ENCODE measurements at regions not wholly inside any gene's neighbourhood (a gene's known extent, or its start where the extent isn't known, plus 50 kb on each side); places are given as distances from the start of the nearest gene placed in this dataset.
A peak's percentile ranks its signal among the peaks of the same experiment; 100 is the strongest.

DNA sequence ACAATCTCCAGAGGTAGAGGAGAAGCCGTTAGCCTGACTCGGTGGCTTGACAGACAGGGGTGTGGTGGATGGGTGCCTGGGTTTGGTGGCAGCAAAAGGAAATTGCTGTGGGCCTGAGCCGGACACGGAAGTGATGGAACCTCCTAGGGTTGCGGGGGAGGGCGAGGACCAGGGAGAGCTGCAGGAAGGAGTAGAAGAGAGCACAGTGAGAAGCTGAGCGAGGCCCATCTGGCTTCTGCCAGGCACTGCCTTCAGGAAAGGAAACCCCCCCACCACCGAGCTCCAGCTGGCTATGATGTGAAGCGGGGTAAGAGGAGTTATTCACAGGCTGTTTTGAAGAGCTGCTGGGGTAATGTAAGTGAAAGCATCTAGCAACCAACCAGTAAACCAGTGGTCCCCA, 134.6 kb downstream of the TSN start:
- Mint-ChIP-seq H3K4me1 (peaks cover 2% of the 10 kb centered on the region), H3K9me3 (no peaks in the 10 kb centered on the region), H3K27me3 (ENCODE audit: low read depth) (peaks cover 17% of the 10 kb centered on the region), H3K27ac (no peak overlapping the region), H3K4me3 (no peak overlapping the region), H3K36me3 (ENCODE audit: low read depth) (no peaks in the 10 kb centered on the region)
- TF ChIP-seq, protein P1, sequence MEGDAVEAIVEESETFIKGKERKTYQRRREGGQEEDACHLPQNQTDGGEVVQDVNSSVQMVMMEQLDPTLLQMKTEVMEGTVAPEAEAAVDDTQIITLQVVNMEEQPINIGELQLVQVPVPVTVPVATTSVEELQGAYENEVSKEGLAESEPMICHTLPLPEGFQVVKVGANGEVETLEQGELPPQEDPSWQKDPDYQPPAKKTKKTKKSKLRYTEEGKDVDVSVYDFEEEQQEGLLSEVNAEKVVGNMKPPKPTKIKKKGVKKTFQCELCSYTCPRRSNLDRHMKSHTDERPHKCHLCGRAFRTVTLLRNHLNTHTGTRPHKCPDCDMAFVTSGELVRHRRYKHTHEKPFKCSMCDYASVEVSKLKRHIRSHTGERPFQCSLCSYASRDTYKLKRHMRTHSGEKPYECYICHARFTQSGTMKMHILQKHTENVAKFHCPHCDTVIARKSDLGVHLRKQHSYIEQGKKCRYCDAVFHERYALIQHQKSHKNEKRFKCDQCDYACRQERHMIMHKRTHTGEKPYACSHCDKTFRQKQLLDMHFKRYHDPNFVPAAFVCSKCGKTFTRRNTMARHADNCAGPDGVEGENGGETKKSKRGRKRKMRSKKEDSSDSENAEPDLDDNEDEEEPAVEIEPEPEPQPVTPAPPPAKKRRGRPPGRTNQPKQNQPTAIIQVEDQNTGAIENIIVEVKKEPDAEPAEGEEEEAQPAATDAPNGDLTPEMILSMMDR (IDR thresholded peaks at IDR 0.05; ENCODE audit: unreplicated experiment in 3 of 3) = no peak

DNA sequence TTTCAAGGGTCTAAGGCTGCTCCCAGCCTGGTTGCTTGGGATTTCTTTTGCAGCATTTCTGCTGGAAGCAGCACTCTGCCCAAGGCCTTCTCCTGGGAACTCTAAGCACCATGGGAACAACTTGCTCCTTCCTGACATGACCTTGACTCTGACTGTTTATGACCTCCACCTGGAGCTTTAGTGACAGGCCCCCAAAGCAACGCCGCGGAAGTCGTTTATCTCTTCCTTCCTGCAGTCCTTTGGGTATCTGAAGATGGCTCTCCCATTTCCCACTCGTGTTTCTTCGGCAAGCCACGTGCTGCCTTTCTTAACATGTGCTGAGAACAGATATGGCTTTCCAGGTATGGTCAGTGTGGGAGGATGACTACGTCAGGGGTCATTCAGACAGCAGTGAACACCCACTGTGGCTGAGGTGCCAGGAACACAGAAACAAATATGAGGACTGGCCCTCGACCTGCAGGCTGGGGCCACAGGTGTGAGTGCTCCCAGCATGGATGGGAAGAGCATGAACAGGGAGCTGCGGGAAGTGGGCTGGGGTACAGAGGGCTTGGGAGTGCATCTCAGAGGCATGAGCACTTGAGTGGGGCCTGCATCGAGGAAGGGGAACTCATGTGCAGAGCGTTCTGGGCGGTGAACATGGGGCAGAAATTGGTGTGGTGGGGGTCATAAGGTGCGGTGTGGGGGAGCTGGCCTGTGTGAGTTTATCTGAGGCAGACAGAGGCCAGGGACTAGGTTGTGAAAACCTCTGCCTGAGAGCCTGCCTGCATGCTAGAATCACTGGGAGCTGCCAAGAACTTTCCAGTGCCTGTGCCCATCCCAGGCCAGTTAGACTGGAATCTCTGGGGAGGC, 140.5 kb downstream of the TSN start:
- no peak overlapping the region for H3K27ac Mint-ChIP-seq
- no peaks in the 10 kb centered on the region for H3K9me3 Mint-ChIP-seq
- H3K4me1 Mint-ChIP-seq = no peaks in the 10 kb centered on the region
- H3K36me3 Mint-ChIP-seq (ENCODE audit: low read depth) = no peaks in the 10 kb centered on the region
- H3K27me3 Mint-ChIP-seq (ENCODE audit: low read depth) = peaks cover 4% of the 10 kb centered on the region
- TF ChIP-seq, protein P1 (IDR thresholded peaks at IDR 0.05; ENCODE audit: unreplicated experiment in 3 of 3) = no peak
- H3K4me3 Mint-ChIP-seq = no peak overlapping the region

DNA sequence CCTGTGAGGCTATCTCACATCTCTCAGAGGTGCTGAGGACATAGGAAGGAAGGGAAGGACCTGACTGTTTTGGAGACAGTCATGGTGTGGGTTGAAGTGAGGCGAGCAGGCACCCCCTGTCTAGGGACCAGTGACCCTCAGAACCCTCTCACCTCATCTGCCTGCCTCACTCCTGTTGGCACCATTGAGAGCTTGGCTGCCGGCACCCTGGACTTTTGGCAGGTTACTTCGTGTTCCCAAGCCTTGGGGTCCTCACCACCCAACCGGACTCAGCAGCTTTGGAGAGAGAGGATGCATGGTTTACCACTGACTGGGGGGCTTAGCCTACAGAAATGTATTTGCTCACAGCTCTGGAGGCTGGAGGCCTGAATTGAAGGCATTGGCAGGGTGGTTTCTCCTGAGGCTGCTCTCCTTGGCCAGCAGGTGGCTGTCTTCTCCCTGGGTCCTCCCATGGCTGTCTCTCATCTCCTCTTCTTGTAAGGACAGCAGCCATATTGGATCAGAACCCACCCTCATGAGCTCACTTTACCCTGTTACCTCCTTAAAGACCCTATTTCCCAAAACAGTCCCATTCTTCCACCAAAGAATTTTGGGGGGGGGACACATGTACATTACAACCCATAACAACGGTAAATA, 142.0 kb downstream of the TSN start:
- TF ChIP-seq, protein P1 (IDR thresholded peaks at IDR 0.05; ENCODE audit: unreplicated experiment in 3 of 3) = peak in 2 of 3 experiments; percentile 20 to 29
- Mint-ChIP-seq H3K36me3 (ENCODE audit: low read depth) (no peaks in the 10 kb centered on the region), H3K27ac (no peak overlapping the region), H3K4me3 (no peak overlapping the region), H3K27me3 (ENCODE audit: low read depth) (peaks cover 4% of the 10 kb centered on the region), H3K4me1 (no peaks in the 10 kb centered on the region), H3K9me3 (no peaks in the 10 kb centered on the region)

DNA sequence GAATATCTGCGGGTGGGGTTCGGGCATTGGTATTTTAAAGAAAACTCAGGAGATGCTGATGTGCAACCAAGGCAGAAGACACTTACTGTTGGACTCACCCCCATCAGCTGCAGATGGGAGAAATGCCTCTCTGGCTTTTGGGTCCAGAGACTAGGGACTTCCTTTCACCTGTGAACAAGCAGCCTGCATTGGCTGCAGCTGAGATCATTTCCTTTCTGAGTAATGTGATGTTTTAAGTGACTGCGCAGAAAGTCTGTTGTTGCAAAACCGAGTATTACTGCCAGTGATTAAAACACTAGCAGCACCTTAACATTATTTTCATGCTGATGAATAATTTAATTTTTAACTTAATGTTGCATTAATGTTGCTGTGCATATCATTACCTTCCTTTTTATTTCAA, 143.0 kb downstream of the TSN start:
- H3K27ac Mint-ChIP-seq = no peak overlapping the region
- TF ChIP-seq, protein P1 (IDR thresholded peaks at IDR 0.05; ENCODE audit: unreplicated experiment in 3 of 3) = no peak
- peaks cover 8% of the 10 kb centered on the region for H3K27me3 Mint-ChIP-seq (ENCODE audit: low read depth)
- H3K4me3 Mint-ChIP-seq = no peak overlapping the region
- peaks cover 10% of the 10 kb centered on the region for H3K4me1 Mint-ChIP-seq
- H3K36me3 Mint-ChIP-seq (ENCODE audit: low read depth) = no peaks in the 10 kb centered on the region
- no peaks in the 10 kb centered on the region for H3K9me3 Mint-ChIP-seq

DNA sequence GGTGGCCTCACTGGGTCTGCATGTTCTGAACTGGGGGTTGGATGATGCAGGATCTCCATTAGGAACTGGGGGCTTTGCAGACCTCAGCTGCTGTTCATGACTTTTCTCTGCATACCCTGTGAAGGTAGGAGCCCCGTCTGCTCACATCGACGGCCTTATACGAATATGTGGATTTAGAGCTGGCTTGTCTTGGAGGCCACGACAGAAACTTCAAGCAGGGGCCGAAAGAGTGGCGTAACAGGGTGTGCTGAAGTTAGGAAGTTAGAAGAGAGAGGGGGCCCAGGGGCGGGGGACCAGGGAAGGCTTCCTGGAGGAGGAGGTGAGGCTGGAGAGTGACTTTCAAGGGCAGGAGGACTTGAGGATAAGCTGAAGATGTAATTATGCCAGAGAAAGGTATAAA, 144.9 kb downstream of the TSN start:
- no peaks in the 10 kb centered on the region for H3K9me3 Mint-ChIP-seq
- no peak overlapping the region for H3K27ac Mint-ChIP-seq
- H3K36me3 Mint-ChIP-seq (ENCODE audit: low read depth) = no peaks in the 10 kb centered on the region
- H3K4me1 Mint-ChIP-seq = peaks cover 16% of the 10 kb centered on the region
- TF ChIP-seq, protein P1 (IDR thresholded peaks at IDR 0.05; ENCODE audit: unreplicated experiment in 3 of 3) = no peak
- no peak overlapping the region for H3K4me3 Mint-ChIP-seq
- H3K27me3 Mint-ChIP-seq (ENCODE audit: low read depth) = peaks cover 5% of the 10 kb centered on the region
